GM10266 (cell line): ENCODE measurements at regions not wholly inside any gene's neighbourhood (a gene's known extent, or its start where the extent isn't known, plus 50 kb on each side); places are given as distances from the start of the nearest gene placed in this dataset.

Source experiments
- DNase-seq: peaks from one replicate; pipeline ENCODE4 v3.0.0; 2012; ENCODE audit errors: extremely low spot score
- CTCF ChIP-seq: IDR thresholded peaks from 2 replicates; pipeline ENCODE4 v1.5.1; 2012; ENCODE audit warnings: mild to moderate bottlenecking, low read depth; ENCODE audit not compliant: control insufficient read depth, insufficient read depth; ENCODE audit errors: missing control alignments

GRCh38 chr9:82581516-82581915, 481.4 kb downstream of the RASEF start:
- no peak for DNase-seq
- no peak for TF ChIP-seq CTCF

- TF ChIP-seq CTCF, result no peak
- no peak for DNase-seq
These were observed 481.0 kb downstream of the RASEF start for GRCh38 chr9:82581935-82582334.

GRCh38 chr9:82582693-82583092, 480.2 kb downstream of the RASEF start:
- DNase-seq, result no peak
- TF ChIP-seq CTCF, result no peak

GRCh38 chr9:82583524-82583923, 479.4 kb downstream of the RASEF start:
- no peak for TF ChIP-seq CTCF
- DNase-seq, result no peak

- no peak for DNase-seq
- no peak for TF ChIP-seq CTCF
These were observed 478.5 kb downstream of the RASEF start for GRCh38 chr9:82584349-82584863.

- no peak for DNase-seq
- no peak for TF ChIP-seq CTCF
These were observed 476.0 kb downstream of the RASEF start for GRCh38 chr9:82586918-82587356.

GRCh38 chr9:82588301-82589180, 474.4 kb downstream of the RASEF start:
- no peak for TF ChIP-seq CTCF
- DNase-seq, result no peak
